ENCODE measurements at regions not wholly inside any gene's neighbourhood (a gene's known extent, or its start where the extent isn't known, plus 50 kb on each side); places are given as distances from the start of the nearest gene placed in this dataset.
A peak's percentile ranks its signal among the peaks of the same experiment; 100 is the strongest.

GRCh38 chr4:22336822-22337221 lies 179.0 kb downstream of the ADGRA3 start:
- no peak for DNase-seq

- no peak for DNase-seq
Measured at GRCh38 chr4:22334155-22334554, 181.7 kb downstream of the ADGRA3 start.

DNA sequence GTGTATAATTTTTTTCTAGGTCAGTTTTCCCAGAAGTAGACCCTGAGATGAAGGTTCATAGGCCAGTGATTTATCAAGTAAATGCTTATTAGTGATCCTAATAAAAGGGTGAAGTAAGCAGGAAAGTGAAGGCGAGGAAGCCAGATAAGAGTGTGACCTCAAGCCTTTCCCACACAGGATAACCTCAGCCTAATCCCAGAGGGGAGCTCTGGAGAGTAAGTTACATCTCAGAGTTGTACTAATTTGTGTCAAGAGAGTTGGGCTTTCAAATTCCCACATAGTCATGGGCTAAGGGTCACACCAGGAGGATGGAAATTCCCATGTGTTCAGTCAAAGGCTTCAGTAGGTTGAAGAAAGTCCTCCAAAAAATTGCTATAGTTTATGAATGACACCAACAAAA lies 191.4 kb downstream of the ADGRA3 start:
- no peak for DNase-seq

DNA sequence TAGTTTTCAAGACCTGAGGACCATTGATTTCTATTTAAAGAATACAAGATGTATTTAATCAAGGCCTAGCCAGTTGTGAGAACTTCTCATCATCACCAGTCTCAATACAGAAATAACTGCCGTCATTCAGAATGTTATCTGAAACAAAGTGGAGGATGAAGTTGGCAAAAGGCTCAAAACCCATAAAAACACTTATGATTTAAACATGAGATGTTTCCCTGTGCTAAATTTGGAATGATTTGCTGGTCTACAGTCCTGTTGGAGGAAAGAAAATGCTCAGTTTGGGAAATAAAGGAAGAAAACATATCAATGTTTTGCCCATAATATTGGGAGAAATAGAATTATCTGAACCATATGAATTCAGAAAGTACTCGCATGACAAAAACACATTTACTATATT lies 192.2 kb downstream of the ADGRA3 start:
- DNase-seq = no peak

GRCh38 chr4:22322996-22323395 lies 192.9 kb downstream of the ADGRA3 start:
- DNase-seq = no peak

- DNase-seq = no peak
Measured at GRCh38 chr4:22315628-22316027, 200.2 kb downstream of the ADGRA3 start.

GRCh38 chr4:22313976-22314375 lies 201.9 kb downstream of the ADGRA3 start:
- no peak for DNase-seq

GRCh38 chr4:22312113-22312512 lies 203.8 kb downstream of the ADGRA3 start:
- DNase-seq = no peak

DNA sequence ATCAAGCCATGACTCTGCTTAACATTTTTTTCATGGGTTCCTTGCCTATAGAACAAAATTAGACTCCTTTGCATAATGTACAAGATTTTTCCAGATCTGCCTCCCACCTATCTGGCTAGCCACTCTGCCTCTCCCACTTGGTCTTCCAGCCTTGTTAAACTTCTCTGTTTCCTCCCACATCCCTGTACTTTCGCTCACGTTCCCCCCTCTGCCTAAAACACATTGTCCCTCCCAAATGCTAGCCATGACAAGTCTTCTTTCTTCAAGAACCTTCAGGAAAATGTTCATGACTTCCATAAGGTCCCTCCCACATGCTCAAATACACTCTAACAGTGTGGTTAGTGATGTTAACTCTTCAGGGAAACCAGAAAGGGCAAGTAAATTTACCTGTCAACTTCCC lies 214.6 kb downstream of the ADGRA3 start:
- DNase-seq = no peak

DNA sequence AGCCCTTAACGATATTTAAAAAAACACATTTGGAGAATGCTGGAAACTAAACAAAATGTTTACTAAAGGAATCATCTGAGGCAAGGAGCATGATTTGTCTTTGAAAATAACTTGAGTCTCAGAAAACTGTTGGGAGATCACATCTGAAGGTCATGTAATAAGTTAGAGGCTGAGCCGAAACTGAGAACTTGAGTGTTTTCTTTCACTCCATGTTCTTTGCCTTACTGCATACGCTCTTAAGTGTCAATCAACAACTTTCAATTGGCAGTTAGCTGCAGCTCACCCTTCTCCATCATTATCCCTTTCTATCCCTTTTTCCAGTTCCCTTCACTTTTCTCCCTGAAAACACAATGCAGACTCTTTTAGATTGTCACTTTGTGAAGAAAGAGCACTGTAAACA lies 216.2 kb downstream of the ADGRA3 start:
- DNase-seq = no peak

- no peak for DNase-seq
Measured at GRCh38 chr4:22287631-22288030, 228.2 kb downstream of the ADGRA3 start.

- DNase-seq = peak; percentile 46
Measured at GRCh38 chr4:22268350-22269025, 247.4 kb downstream of the ADGRA3 start.

- no peak for DNase-seq
Measured at GRCh38 chr4:22264261-22264660, 251.6 kb downstream of the ADGRA3 start.

- DNase-seq = no peak
Measured at GRCh38 chr4:22253431-22253830, 262.4 kb downstream of the ADGRA3 start.

GRCh38 chr4:22246847-22247246 lies 269.0 kb downstream of the ADGRA3 start:
- no peak for DNase-seq

DNA sequence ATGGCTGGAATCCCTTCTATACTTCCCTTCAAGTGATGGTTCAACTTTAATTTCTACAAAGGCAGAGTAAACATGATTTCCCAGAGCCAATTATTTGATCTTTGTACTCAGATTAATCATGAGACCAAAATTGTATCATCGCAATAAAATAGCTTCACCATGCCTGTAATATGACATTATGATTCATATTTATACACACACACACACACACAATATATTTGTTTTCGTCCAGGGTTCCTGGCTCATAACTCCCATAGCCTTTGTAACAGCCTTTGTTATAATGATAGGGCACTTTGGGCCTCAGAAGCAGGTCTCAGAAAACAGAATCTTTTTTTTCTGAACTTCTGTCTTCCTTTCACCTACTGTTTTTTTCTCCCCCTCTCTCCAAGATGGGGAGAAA lies 270.6 kb downstream of the ADGRA3 start:
- DNase-seq = no peak

DNA sequence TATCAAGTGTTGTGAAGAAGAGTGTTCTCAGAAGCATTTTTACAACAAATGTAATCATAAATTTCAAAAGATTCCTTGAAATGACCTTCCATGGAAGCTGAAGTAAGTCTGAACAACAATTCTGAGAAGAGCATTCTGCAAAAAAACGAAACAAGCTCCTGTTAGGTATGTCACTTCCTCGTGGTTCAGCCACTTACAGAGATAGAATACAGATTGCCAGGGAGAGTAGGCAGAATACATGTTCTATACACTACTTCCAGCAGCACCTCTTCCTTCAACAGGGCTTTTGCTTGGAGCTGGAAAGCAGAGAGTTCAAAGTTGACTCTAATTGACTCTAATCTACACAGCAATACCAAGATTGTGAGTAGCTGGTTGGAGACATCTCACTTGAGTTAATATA lies 274.5 kb downstream of the ADGRA3 start:
- no peak for DNase-seq

- DNase-seq = no peak
Measured at GRCh38 chr4:22240814-22241213, 275.1 kb downstream of the ADGRA3 start.

GRCh38 chr4:22238742-22239141 lies 277.1 kb downstream of the ADGRA3 start:
- DNase-seq = no peak

DNA sequence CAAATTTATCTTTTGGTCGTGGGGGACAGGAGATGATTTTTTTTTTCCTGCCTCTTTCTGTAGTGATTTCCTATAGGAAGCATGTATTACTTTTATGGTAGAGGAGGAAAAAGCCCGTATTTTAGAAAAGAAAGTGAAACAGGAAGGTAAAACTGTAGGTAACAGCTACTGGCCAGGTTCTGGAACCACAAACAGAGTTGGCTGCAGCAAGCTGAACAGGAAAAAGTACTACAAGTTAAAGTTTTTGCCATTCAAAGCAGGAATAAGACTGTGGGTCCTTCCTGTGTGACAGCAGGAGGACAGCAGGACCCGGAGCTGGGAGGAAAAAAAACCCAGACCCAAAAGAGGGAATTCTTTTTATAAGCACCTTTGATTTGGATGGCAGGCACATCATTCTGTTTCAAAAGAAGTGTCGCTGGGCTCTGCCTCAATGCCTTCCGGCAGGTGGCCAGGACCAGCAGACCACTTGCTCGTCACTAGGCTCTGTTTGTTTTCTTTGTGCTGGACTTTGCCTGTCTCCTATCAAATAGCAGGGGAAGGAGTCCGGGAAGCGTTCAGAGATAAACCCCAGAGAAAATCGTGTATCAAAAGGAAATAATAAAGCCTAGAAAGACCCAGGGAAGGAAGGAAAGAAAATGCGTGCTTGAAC lies 277.9 kb downstream of the ADGRA3 start:
- peak; percentile 3 for DNase-seq

DNA sequence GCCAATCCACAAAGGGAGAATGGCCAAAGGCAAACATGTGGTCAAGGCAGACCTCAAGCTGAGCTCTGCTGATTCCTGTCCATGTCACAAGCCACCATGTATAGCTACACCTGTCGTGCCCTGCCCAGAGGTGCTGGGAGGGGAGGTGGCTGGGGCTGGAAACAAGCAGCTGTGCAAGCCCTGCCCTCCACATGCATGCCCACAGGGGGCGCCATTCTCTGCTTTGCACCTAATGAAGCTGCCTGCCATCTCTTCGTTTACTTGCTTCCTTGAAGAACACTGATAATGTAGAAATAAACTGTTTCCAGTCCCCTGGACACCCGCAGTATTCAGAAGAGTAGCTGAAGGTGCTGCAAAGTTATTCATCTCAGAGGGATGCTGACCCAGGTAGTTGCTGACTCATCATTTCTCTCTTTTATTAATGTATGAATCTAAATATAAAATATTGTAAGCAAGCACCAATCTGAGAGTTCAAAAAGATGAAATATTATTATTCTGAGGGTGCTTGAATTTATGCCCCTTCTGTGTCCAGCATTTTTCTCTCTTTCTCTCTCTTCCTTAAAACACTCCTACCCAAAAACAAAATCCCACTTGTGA lies 278.6 kb downstream of the ADGRA3 start:
- DNase-seq = peak; percentile 60

- no peak for DNase-seq
Measured at GRCh38 chr4:22235698-22236097, 280.2 kb downstream of the ADGRA3 start.

DNA sequence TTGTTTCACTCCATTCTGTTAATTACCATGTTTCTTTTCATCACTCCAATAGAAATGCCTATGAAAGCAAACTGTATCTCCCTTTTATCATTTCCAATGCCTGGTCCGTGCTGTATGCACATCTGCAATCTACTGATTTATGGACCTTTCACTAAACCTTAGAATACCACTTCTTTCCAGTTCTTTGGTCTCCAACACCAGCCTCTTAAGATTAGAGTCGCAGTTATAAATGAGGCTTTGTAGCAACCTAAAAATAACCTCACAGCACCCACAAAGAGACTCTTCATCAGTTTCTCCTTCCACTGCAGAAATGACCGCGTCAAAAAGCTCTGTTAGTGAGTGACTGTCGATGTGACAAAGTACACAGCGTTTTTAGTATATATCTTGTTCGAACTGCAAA lies 282.6 kb downstream of the ADGRA3 start:
- no peak for DNase-seq

- DNase-seq = no peak
Measured at GRCh38 chr4:22220965-22221364, 272.4 kb upstream of the KCNIP4 start.

GRCh38 chr4:22217480-22217879 lies 268.9 kb upstream of the KCNIP4 start:
- no peak for DNase-seq
